GM23338 (cell line): ENCODE measurements at regions not wholly inside any gene's neighbourhood (a gene's known extent, or its start where the extent isn't known, plus 50 kb on each side); places are given as distances from the start of the nearest gene placed in this dataset.

Source experiments
- ATAC-seq: fragments of 200-7000 bp; cut with Tn5 transposase; 3 replicates; pipeline ENCODE4 v1.9.1; 2020
- DNase-seq: peaks from one replicate; pipeline ENCODE4 v3.0.0-alpha.2; 2015; ENCODE audit warnings: low spot score
- H2AFZ ChIP-seq: fragments of 200-600 bp; sonication (generic); 2 replicates; pipeline ENCODE4 v1.8.0; 2016; ENCODE audit warnings: antibody characterized with exemption, mild to moderate bottlenecking, moderate library complexity
- H3F3A ChIP-seq: fragments of 200-600 bp; sonication (generic); replicated peaks from 2 replicates; pipeline ENCODE4 v1.8.0; 2017; ENCODE audit warnings: antibody characterized with exemption, mixed run types, low read depth
- H3K27ac ChIP-seq: fragments of 200-600 bp; sonication (generic); 2 replicates; pipeline ENCODE4 v1.6.1; 2016; ENCODE audit warnings: low read depth
- H3K27me3 ChIP-seq: fragments of 200-600 bp; sonication (generic); 2 replicates; pipeline ENCODE4 v1.8.0; 2016; ENCODE audit warnings: mild to moderate bottlenecking, mixed run types, moderate library complexity; ENCODE audit not compliant: insufficient read depth
- H3K36me3 ChIP-seq: fragments of 200-600 bp; sonication (generic); 2 replicates; pipeline ENCODE4 v1.8.0; 2016; ENCODE audit warnings: mild to moderate bottlenecking; ENCODE audit not compliant: insufficient read depth
- H3K4me1 ChIP-seq: fragments of 200-600 bp; sonication (generic); 2 replicates; pipeline ENCODE4 v1.8.0; 2016; ENCODE audit warnings: mild to moderate bottlenecking, moderate library complexity; ENCODE audit not compliant: insufficient read depth
- H3K4me2 ChIP-seq: fragments of 200-600 bp; sonication (generic); 2 replicates; pipeline ENCODE4 v1.7.1; 2017; ENCODE audit warnings: mixed run types
- H3K4me3 ChIP-seq: fragments of 200-600 bp; sonication (generic); 2 replicates; pipeline ENCODE4 v1.6.1; 2016; ENCODE audit warnings: mixed run types
- H3K79me2 ChIP-seq: fragments of 200-600 bp; sonication (generic); replicated peaks from 2 replicates; pipeline ENCODE4 v1.8.0; 2017; ENCODE audit warnings: mild to moderate bottlenecking; ENCODE audit not compliant: insufficient read depth
- H3K9me2 ChIP-seq: fragments of 200-600 bp; sonication (generic); 2 replicates; pipeline ENCODE4 v1.8.0; 2017; ENCODE audit not compliant: insufficient read depth
- H4K20me1 ChIP-seq: fragments of 200-600 bp; sonication (generic); replicated peaks from 2 replicates; pipeline ENCODE4 v1.8.0; 2017; ENCODE audit warnings: mild to moderate bottlenecking; ENCODE audit not compliant: insufficient read depth
- H3K27ac Mint-ChIP-seq: 2 replicates; pipeline ENCODE4 v1.8.0; 2020; ENCODE audit warnings: inconsistent platforms, mild to moderate bottlenecking, moderate library complexity, mixed read lengths
- H3K27me3 Mint-ChIP-seq: 3 replicates; pipeline ENCODE4 v1.8.0; 2022; ENCODE audit warnings: low read depth, mild to moderate bottlenecking, moderate library complexity, mixed read lengths, inconsistent platforms; ENCODE audit not compliant: insufficient read depth, poor library complexity
- H3K36me3 Mint-ChIP-seq: 3 replicates; pipeline ENCODE4 v1.8.0; 2021; ENCODE audit warnings: low read depth, mild to moderate bottlenecking, inconsistent platforms, moderate library complexity, mixed read lengths
- H3K4me1 Mint-ChIP-seq: 3 replicates; pipeline ENCODE4 v1.8.0; 2020; ENCODE audit warnings: mild to moderate bottlenecking, inconsistent platforms, mixed read lengths
- H3K4me3 Mint-ChIP-seq: 3 replicates; pipeline ENCODE4 v1.8.0; 2021; ENCODE audit warnings: moderate library complexity, mild to moderate bottlenecking, inconsistent platforms, mixed read lengths
- H3K9me3 Mint-ChIP-seq: 3 replicates; pipeline ENCODE4 v1.8.0; 2020; ENCODE audit warnings: moderate library complexity, mild to moderate bottlenecking, inconsistent platforms, mixed read lengths
- CREB1 ChIP-seq: fragments of 250-450 bp; sonication (Bioruptor Pico); IDR thresholded peaks from 2 replicates; pipeline ENCODE4 v1.5.0; 2020; ENCODE audit warnings: low read depth, mild to moderate bottlenecking, moderate library complexity
- CTCF ChIP-seq, 2 experiments: fragments of 200-600 bp in 1 of 2; sonication (generic) in 1 of 2; conservative IDR thresholded peaks; 2 replicates each; pipeline versions ENCODE4 v1.5.1 to v1.6.1; 2016 to 2017; ENCODE audit warnings: antibody characterized with exemption in 2 of 2, low read depth in 2 of 2, mild to moderate bottlenecking in 2 of 2, moderate library complexity in 1 of 2
- ETS1 ChIP-seq: IDR thresholded peaks from 2 replicates; pipeline ENCODE4 v1.6.1; 2016; ENCODE audit warnings: antibody characterized with exemption
- EZH2 ChIP-seq: fragments of 200-600 bp; sonication (generic); IDR thresholded peaks from one replicate; pipeline ENCODE4 v1.8.0; 2017; ENCODE audit warnings: antibody characterized with exemption, mild to moderate bottlenecking, low read depth; ENCODE audit not compliant: unreplicated experiment
- EZH2phosphoT487 ChIP-seq: fragments of 200-600 bp; sonication (generic); IDR thresholded peaks from one replicate; pipeline ENCODE4 v1.8.1; 2018; ENCODE audit warnings: antibody characterized with exemption; ENCODE audit not compliant: unreplicated experiment
- JUNB ChIP-seq: IDR thresholded peaks from one replicate; pipeline ENCODE4 v1.6.1; 2016; ENCODE audit warnings: antibody characterized with exemption; ENCODE audit not compliant: unreplicated experiment
- NANOG ChIP-seq: IDR thresholded peaks from 2 replicates; pipeline ENCODE4 v1.6.1; 2016; ENCODE audit warnings: antibody characterized with exemption, borderline replicate concordance
- POLR2AphosphoS5 ChIP-seq: IDR thresholded peaks from 2 replicates; pipeline ENCODE4 v1.6.1; 2016; ENCODE audit warnings: antibody characterized with exemption, low read depth
- REST ChIP-seq: IDR thresholded peaks from one replicate; pipeline ENCODE4 v1.6.1; 2018; ENCODE audit warnings: antibody characterized with exemption; ENCODE audit not compliant: unreplicated experiment
- STAT1 ChIP-seq: IDR thresholded peaks from one replicate; pipeline ENCODE4 v1.6.1; 2016; ENCODE audit warnings: antibody characterized with exemption; ENCODE audit not compliant: unreplicated experiment
- ZNF114 ChIP-seq: fragments of 250-450 bp; sonication (Bioruptor Pico); IDR thresholded peaks from 2 replicates; pipeline ENCODE4 v1.5.0; 2020; ENCODE audit warnings: mild to moderate bottlenecking, moderate library complexity
- ZNF331 ChIP-seq: fragments of 250-450 bp; sonication (Bioruptor Pico); IDR thresholded peaks from 2 replicates; pipeline ENCODE4 v1.5.0; 2020; ENCODE audit warnings: low read depth, mild to moderate bottlenecking, moderate library complexity
- ZNF462 ChIP-seq: fragments of 250-450 bp; sonication (Bioruptor Pico); IDR thresholded peaks from 2 replicates; pipeline ENCODE4 v1.5.0; 2020; ENCODE audit warnings: mild to moderate bottlenecking, moderate library complexity

- no peak overlapping the region for H3K4me2 ChIP-seq
- no peak overlapping the region for H2AFZ ChIP-seq
- TF ChIP-seq EZH2 (no peak), ZNF331 (no peak), REST (no peak), ZNF114 (CRISPR knock-in tag) (no peak), JUNB (no peak), ZNF462 (CRISPR knock-in tag) (no peak), POLR2AphosphoS5 (no peak), EZH2phosphoT487 (no peak), CTCF (conservative IDR thresholded peaks at IDR 0.05; ENCODE audit: low read depth in 2 of 2) (no peak), STAT1 (no peak), CREB1 (CRISPR knock-in tag) (no peak), NANOG (no peak), ETS1 (no peak)
- peaks cover 27% of the 10 kb centered on the region for H3K36me3 Mint-ChIP-seq
- H3K36me3 ChIP-seq, result no peaks in the 10 kb centered on the region
- H3F3A ChIP-seq, result no peaks in the 10 kb centered on the region
- H3K27me3 Mint-ChIP-seq, result peaks cover 2% of the 10 kb centered on the region
- H3K4me3 ChIP-seq, result no peak overlapping the region
- no peaks in the 10 kb centered on the region for H3K4me1 Mint-ChIP-seq
- H3K9me3 Mint-ChIP-seq, result peaks cover 97% of the 10 kb centered on the region
- no peaks in the 10 kb centered on the region for H4K20me1 ChIP-seq
- DNase-seq, result no peak
- no peaks in the 10 kb centered on the region for H3K79me2 ChIP-seq
- ATAC-seq, result no peak
- no peak overlapping the region for H3K4me3 Mint-ChIP-seq
- H3K9me2 ChIP-seq, result no peaks in the 10 kb centered on the region
- H3K27ac ChIP-seq, result no peak overlapping the region
- H3K27me3 ChIP-seq, result no peaks in the 10 kb centered on the region
- no peak overlapping the region for H3K27ac Mint-ChIP-seq
- H3K4me1 ChIP-seq, result no peaks in the 10 kb centered on the region
Measured at GRCh38 chr18:72601481-72601880, 57.3 kb upstream of the CBLN2 start.
